Endothelial cell of umbilical vein (primary cell): ENCODE measurements at regions not wholly inside any gene's neighbourhood (a gene's known extent, or its start where the extent isn't known, plus 50 kb on each side); places are given as distances from the start of the nearest gene placed in this dataset.

Source experiments
- CTCF ChIP-seq, 2 donors: IDR thresholded peaks; 1 replicate in 1 of 2; 2 replicates in 1 of 2; pipeline ENCODE4 v1.5.1; 2011; ENCODE audit warnings: low read length in 2 of 2, mild to moderate bottlenecking in 2 of 2, moderate library complexity in 2 of 2, control low read depth in 1 of 2, inconsistent platforms in 1 of 2, low read depth in 1 of 2; ENCODE audit not compliant: insufficient read depth in 1 of 2; ENCODE audit errors: extremely low read depth in 1 of 2
- EZH2 ChIP-seq: IDR thresholded peaks from 2 replicates; pipeline ENCODE4 v1.6.1; 2012; ENCODE audit warnings: borderline replicate concordance, low read depth, mild to moderate bottlenecking, moderate library complexity, low read length, inconsistent platforms; ENCODE audit not compliant: severe bottlenecking
- FOS ChIP-seq: IDR thresholded peaks from 2 replicates; pipeline ENCODE4 v1.6.1; 2011; ENCODE audit warnings: mild to moderate bottlenecking, low read length, moderate library complexity, borderline replicate concordance; ENCODE audit not compliant: insufficient read depth
- GATA2 ChIP-seq: IDR thresholded peaks from 2 replicates; pipeline ENCODE4 v1.7.0; 2011; ENCODE audit warnings: low read depth, mild to moderate bottlenecking, moderate library complexity, mixed read lengths, low read length; ENCODE audit not compliant: insufficient read length, insufficient read depth
- JUN ChIP-seq: IDR thresholded peaks from 2 replicates; pipeline ENCODE4 v1.6.1; 2011; ENCODE audit warnings: borderline replicate concordance, low read depth; ENCODE audit not compliant: insufficient read length, insufficient read depth
- MAX ChIP-seq: IDR thresholded peaks from 2 replicates; pipeline ENCODE4 v1.6.1; 2011; ENCODE audit not compliant: insufficient read depth, insufficient read length
- MYC ChIP-seq: IDR thresholded peaks from one replicate; pipeline ENCODE4 v1.6.1; 2011; ENCODE audit warnings: mild to moderate bottlenecking, low read depth, low read length
- POLR2A ChIP-seq: IDR thresholded peaks from 2 replicates; pipeline ENCODE4 v1.6.1; 2012; ENCODE audit warnings: low read depth, mild to moderate bottlenecking, control low read depth, low read length
- POLR2AphosphoS5 ChIP-seq: IDR thresholded peaks from 2 replicates; pipeline ENCODE4 v1.6.1; 2012; ENCODE audit warnings: low read depth, mild to moderate bottlenecking, control low read depth, low read length, moderate library complexity; ENCODE audit not compliant: insufficient read depth

- TF ChIP-seq EZH2 = no peak
- TF ChIP-seq CTCF (IDR thresholded peaks at IDR 0.05; ENCODE audit: extremely low read depth in 1 of 2, insufficient read depth in 1 of 2, low read depth in 1 of 2, low read length in 2 of 2) = no peak
- no peak for TF ChIP-seq FOS
- no peak for TF ChIP-seq POLR2AphosphoS5
- no peak for TF ChIP-seq MAX
- TF ChIP-seq POLR2A = no peak
- no peak for TF ChIP-seq MYC
- TF ChIP-seq GATA2 = no peak
- no peak for TF ChIP-seq JUN
These were observed 170.4 kb upstream of the CASK start for GRCh38 chrX:42093756-42094155.
